K562 (cell line): ENCODE measurements at regions not wholly inside any gene's neighbourhood (a gene's known extent, or its start where the extent isn't known, plus 50 kb on each side); places are given as distances from the start of the nearest gene placed in this dataset.

Experiments used
- ATAC-seq: fragments of 200-7000 bp; cut with Tn5 transposase; 3 replicates; pipeline ENCODE4 v1.9.1; 2020; ENCODE audit warnings: moderate library complexity
- BruUV-seq: library from RNA; stranded (reverse); fragments of 400-500 nt; replicated peaks from 2 replicates; lab custom pipeline; 2021; lab: Mats Ljungman, UMichigan
- CTCF ChIA-PET: fragments of 300-600 bp; formaldehyde crosslinking; extraction: SDS; loops from one replicate; lab custom pipeline; 2021; ENCODE audit warnings: low intra/inter-chr PET ratio; lab: Yijun Ruan, JAX
- POLR2A ChIA-PET: fragments of 300-600, 350-650 bp; sonication (Branson Sonifier 250); formaldehyde crosslinking; extraction: SDS; loops from one replicate; lab custom pipeline; 2021; ENCODE audit warnings: antibody characterized with exemption, inconsistent platforms; lab: Yijun Ruan, JAX
- DNase-seq, 4 experiments: peaks; one replicate each; pipeline versions ENCODE4 v3.0.0 to v3.0.0-alpha.2; 2011 to 2018; ENCODE audit warnings: low spot score in 3 of 4, mixed read lengths in 3 of 4; ENCODE audit errors: extremely low read depth in 1 of 4
- FAIRE-seq: peaks from 2 replicates; lab custom pipeline; 2011; peaks lifted over from hg19 to GRCh38; lab: Jason Lieb, UNC
- H2AFZ ChIP-seq: 2 replicates; pipeline ENCODE4 v1.6.0; 2011; ENCODE audit warnings: low read depth, low read length, control low read depth, inconsistent platforms
- H3K27ac ChIP-seq: fragments of 200-600 bp; 3 replicates; pipeline ENCODE4 v1.8.0; 2011; ENCODE audit warnings: low read depth, mild to moderate bottlenecking, control low read depth, inconsistent platforms, low read length, moderate library complexity, mixed read lengths; ENCODE audit errors: extremely low read depth
- H3K27me3 ChIP-seq, 2 experiments: fragments of 300-600 bp in 1 of 2; 2 replicates in 1 of 2; 3 replicates in 1 of 2; pipeline versions ENCODE4 v1.6.0 to v1.8.0; 2011; ENCODE audit warnings: inconsistent platforms in 2 of 2, low read length in 2 of 2, mild to moderate bottlenecking in 1 of 2, mixed read lengths in 1 of 2, moderate library complexity in 1 of 2; ENCODE audit not compliant: control insufficient read depth in 2 of 2, insufficient read depth in 2 of 2
- H3K36me3 ChIP-seq: fragments of 300-600 bp; 3 replicates; pipeline ENCODE4 v1.8.0; 2011; ENCODE audit warnings: mild to moderate bottlenecking, low read length, inconsistent platforms; ENCODE audit not compliant: control insufficient read depth, insufficient read depth
- H3K4me1 ChIP-seq, 2 experiments: fragments of 200-600 bp in 1 of 2; replicated peaks in 1 of 2; 2 replicates in 1 of 2; 3 replicates in 1 of 2; pipeline versions ENCODE4 v1.5.1 to v1.8.0; 2011; ENCODE audit warnings: inconsistent platforms in 2 of 2, low read length in 2 of 2, mild to moderate bottlenecking in 1 of 2, mixed read lengths in 1 of 2, moderate library complexity in 1 of 2; ENCODE audit not compliant: control insufficient read depth in 2 of 2, insufficient read depth in 2 of 2
- H3K4me2 ChIP-seq: 2 replicates; pipeline ENCODE4 v1.6.1; 2011; ENCODE audit warnings: low read length, control low read depth, inconsistent platforms, mixed read lengths; ENCODE audit not compliant: insufficient read depth
- H3K4me3 ChIP-seq: fragments of 200-600 bp; sonication (generic), shearing (Covaris generic); 2 replicates; pipeline ENCODE4 v1.5.1; 2016; ENCODE audit warnings: control low read depth, inconsistent platforms
- H3K79me2 ChIP-seq: fragments of 200-600 bp; 3 replicates; pipeline ENCODE4 v1.8.0; 2011; ENCODE audit warnings: low read length, inconsistent platforms; ENCODE audit not compliant: control insufficient read depth, insufficient read depth
- H3K9ac ChIP-seq, 2 experiments: 2 replicates each; pipeline versions ENCODE4 v1.6.0 to v1.6.1; 2011; ENCODE audit warnings: low read depth in 2 of 2, low read length in 2 of 2, control low read depth in 1 of 2, inconsistent platforms in 1 of 2, mild to moderate bottlenecking in 1 of 2, mixed read lengths in 1 of 2; ENCODE audit not compliant: insufficient read depth in 1 of 2
- H3K9me1 ChIP-seq: one replicate; pipeline ENCODE4 v1.6.0; 2011; ENCODE audit warnings: inconsistent platforms, mild to moderate bottlenecking, low read length, moderate library complexity; ENCODE audit not compliant: control insufficient read depth, insufficient read depth
- H3K9me3 ChIP-seq: replicated peaks from 2 replicates; pipeline ENCODE4 v1.5.1; 2011; ENCODE audit warnings: low read depth, low read length, inconsistent platforms; ENCODE audit not compliant: control insufficient read depth, insufficient read depth
- H4K20me1 ChIP-seq: replicated peaks from 2 replicates; pipeline ENCODE4 v1.6.1; 2011; ENCODE audit warnings: low read length, inconsistent platforms, mixed read lengths; ENCODE audit not compliant: control insufficient read depth, insufficient read depth
- AFF4 ChIP-seq: sonication (generic); formaldehyde crosslinking; IDR thresholded peaks from 2 replicates; pipeline ENCODE4 v1.8.0; 2023; ENCODE audit warnings: mild to moderate bottlenecking, missing genetic modification reagents
- CTCFL ChIP-seq: IDR thresholded peaks from 2 replicates; pipeline ENCODE4 v1.6.1; 2011; ENCODE audit warnings: borderline replicate concordance, low read depth, mild to moderate bottlenecking, moderate library complexity, low read length; ENCODE audit not compliant: insufficient read depth, poor library complexity, severe bottlenecking
- ILF3 ChIP-seq: fragments of 450-650 bp; IDR thresholded peaks from 2 replicates; pipeline ENCODE4 v1.6.1; 2018; ENCODE audit warnings: antibody characterized with exemption, mild to moderate bottlenecking, moderate library complexity, borderline replicate concordance
- POLR3A ChIP-seq: IDR thresholded peaks from 2 replicates; pipeline ENCODE4 v1.6.1; 2011; ENCODE audit warnings: borderline replicate concordance, mild to moderate bottlenecking, moderate library complexity; ENCODE audit not compliant: insufficient read length, insufficient read depth; ENCODE audit errors: extremely low read depth
- ZBED1 ChIP-seq: IDR thresholded peaks from 2 replicates; pipeline ENCODE4 v1.6.1; 2014
- WGBS: fragments of 100-300 bp; shearing (Covaris generic); methylation state at CpG from one replicate; pipeline ENCODE4 v1.1.6; 2016; ENCODE audit warnings: low coverage, mixed read lengths; ENCODE audit not compliant: insufficient coverage; ENCODE audit errors: missing lambda C conversion rate; 5-methylcytosine and 5-hydroxymethylcytosine counted together
- in situ Hi-C: fragments of 300-500 bp; cut with MboI; formaldehyde crosslinking; loops from 4 replicates; pipeline ENCODE4 v1.15.0; 2018; ENCODE audit warnings: inconsistent platforms, mixed read lengths
- intact Hi-C: fragments of 100-400 bp; cut with micrococcal nuclease; formaldehyde crosslinking; loops from 2 replicates; pipeline ENCODE4 v1.14.2; 2022

- Histone ChIP-seq H3K4me2 (no peak overlapping the region), H3K4me3 (no peak overlapping the region), H3K9me1 (no peaks in the 10 kb centered on the region), H2AFZ (no peak overlapping the region), H3K9me3 (no peaks in the 10 kb centered on the region), H3K79me2 (no peaks in the 10 kb centered on the region), H3K27ac (no peak overlapping the region), H3K9ac (no peak overlapping the region), H3K27me3 (no peaks in the 10 kb centered on the region), H3K36me3 (no peaks in the 10 kb centered on the region), H4K20me1 (no peaks in the 10 kb centered on the region), H3K4me1 (no peaks in the 10 kb centered on the region)
- ATAC-seq, result no peak
- POLR2A ChIA-PET, result interaction anchor here (0.6 kb wide), 1 partner anchor 22 kb away, joined by 3 read pairs; no protein-coding TSS in a partner anchor
- in situ Hi-C loops, result no loop called here
- WGBS, result 0% methylated on average over 3 of the region's 5 CpGs
- no peak for FAIRE-seq
- intact Hi-C loops, result no loop called here
- DNase-seq, result no peak
- CTCF ChIA-PET, result no interaction called here
- no TSS peak for BruUV-seq
- TF ChIP-seq ZBED1 (no peak), AFF4 (CRISPR knock-in tag) (no peak), CTCFL (no peak), POLR3A (no peak), ILF3 (no peak)
Measured at GRCh38 chrX:149079805-149080406, 425.2 kb downstream of the IDS start.
